GM21576 (cell line): ENCODE measurements at regions not wholly inside any gene's neighbourhood (a gene's known extent, or its start where the extent isn't known, plus 50 kb on each side); places are given as distances from the start of the nearest gene placed in this dataset.

Source experiments
- ATAC-seq: cut with Tn5 transposase; IDR thresholded peaks from one replicate; pipeline ENCODE4 v1.9.1; 2021; ENCODE audit warnings: mild to moderate bottlenecking, moderate library complexity; ENCODE audit not compliant: unreplicated experiment

DNA sequence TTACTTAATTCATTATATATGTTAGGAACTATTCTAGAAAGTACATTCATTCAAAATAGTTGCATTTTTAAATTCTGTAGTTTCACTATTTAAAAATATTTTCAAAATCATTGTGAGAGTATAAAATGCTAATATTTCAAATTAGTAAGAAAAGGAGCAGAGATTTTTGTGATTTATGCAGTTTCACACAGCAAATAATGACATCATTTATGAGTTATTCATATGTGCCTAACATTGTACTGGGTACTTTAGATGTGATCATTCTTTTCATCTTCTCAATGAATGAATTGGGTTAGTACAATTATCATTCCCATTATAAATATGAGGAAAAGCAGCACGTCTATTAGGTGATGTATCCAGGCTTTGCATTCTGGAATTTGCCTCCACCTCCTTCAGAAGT is 1451.0 kb upstream of the IGFBP7 start:
- ATAC-seq = no peak

DNA sequence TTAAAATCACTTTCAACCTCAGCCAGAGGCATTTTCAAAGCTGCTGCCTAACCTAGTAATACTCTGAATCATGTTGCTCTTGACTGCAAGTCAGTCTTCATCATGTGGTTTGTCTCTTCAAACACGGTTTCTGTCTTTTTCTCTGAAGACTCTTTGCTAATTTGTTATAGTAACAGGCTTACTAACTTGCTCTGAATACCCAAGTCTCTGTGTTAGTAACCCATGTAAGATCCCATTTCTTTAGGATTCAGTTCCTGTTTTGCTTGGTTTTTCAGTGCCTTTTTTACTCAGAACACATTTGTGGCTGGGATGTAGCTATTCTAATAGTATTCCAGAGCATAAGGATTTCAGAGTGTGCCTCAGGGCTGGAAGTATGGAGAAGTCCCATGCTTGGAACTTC is 1450.6 kb upstream of the IGFBP7 start:
- ATAC-seq = no peak

DNA sequence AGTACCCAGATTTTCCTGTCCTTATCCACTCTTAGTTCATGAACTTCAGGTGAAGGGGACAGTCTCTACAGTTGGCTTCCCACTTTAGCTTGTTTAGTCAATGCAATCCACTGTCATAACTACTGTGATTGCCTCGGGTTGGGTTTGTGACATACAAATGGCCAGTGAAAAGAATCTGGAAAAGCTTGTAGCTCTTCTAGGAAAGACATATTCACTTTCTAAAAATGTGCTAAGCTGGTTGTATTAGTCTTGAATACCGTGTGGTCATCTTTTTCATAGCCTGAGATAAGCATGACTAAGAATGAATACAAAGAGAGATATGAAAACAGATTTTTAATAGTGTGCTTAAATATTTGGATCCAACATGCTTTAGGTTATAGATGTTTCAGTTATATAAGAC is 1443.5 kb upstream of the IGFBP7 start:
- no peak for ATAC-seq

DNA sequence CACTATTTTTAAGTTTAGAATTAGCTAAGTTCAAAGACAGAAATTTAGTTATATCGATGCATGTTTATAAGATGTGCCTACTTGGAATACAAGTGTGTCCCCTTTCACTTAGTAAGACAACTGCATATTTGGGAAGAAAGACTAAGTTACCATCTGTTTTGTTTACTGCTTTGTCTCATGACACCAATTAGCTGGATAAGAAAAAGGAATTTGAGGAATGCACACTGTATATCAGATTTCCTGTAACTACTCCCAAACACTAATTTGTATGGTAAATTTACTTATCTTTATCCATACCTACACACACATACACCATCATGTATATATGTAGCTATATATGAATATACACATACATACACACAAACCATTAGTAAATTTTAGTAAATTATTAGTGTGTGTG is 1442.8 kb upstream of the IGFBP7 start:
- no peak for ATAC-seq

DNA sequence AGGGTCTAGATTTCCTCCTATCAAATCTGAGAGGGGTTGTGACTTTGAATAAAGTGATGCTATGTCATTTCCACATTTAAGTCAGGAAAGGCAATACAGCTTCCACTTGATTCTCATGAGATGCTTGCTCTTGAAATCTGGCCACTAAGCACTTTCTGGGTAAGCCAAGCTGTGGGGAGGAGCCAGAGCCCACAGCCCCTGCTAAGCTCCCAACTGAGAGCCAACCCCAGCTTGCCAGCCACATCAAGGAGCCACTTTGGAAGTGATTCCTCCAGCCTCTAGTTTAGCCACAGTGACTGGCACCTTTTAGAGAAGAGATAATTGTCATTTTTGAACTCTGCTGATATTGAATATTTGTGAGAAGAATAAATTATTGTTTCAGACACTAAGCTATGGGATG is 1441.5 kb upstream of the IGFBP7 start:
- no peak for ATAC-seq

DNA sequence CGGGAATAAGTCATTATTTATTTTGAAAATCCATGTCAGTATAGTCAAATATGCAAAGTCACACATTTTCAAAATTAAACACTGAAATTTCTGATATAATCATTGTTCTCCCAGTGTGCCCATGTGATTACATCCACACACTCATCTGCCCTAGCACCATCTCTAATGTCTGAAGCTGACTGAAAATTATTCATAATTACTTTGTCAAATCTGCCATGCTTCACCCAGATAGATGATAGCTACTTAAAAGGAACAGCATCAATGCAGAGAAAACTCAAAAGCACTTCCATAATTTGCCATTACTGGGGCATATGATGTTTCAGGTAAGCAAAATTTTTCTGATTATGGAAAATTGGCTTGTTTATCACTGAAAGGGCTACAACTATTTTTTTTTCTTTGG is 1433.3 kb upstream of the IGFBP7 start:
- no peak for ATAC-seq

DNA sequence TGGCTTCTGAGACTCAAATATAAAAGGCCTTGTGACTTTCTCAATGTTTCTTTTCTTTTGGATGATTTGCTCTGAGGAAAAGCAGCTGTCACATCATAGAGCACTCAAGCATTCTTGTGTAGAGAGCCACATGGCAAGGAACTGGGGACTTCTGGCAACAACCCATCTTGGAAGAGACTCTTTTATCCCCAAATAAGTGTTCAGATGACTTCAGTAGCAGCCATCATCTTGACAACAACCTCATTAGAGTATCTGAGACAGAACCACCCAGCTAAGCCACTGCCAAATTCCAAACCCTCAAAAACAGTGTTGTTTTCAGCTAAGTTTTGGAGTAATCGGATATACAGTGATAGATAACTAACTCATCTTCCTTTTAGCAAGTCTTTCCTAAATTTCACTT is 1431.7 kb upstream of the IGFBP7 start:
- ATAC-seq = no peak

DNA sequence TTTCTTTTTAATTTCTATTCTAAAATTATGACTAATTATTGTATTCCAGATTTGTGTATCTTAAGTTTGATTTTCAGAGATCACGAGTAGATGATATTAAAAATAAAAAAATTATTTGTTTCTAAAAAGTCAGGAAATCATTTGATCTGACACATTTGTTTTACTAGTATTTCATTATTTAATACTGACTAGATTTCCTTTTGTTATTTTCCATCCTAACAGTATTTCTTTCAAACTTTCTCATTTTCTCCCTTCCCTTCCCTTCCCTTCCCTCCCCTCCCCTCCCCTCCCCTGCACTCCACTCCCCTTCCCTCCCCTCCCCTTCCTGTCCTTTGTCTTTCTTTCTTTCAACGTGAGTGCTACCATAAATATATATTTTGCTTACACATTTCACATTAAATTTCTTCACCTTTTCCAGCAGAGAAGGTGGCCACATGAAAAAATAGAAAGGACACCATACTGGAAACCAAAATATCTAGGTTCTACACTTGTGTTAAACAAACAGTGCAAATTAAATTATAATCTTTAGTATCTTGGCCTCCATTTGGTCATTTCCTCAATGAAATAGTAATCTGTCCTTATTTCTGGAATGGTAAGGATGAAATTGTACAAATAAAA is 1412.7 kb upstream of the IGFBP7 start:
- no peak for ATAC-seq

DNA sequence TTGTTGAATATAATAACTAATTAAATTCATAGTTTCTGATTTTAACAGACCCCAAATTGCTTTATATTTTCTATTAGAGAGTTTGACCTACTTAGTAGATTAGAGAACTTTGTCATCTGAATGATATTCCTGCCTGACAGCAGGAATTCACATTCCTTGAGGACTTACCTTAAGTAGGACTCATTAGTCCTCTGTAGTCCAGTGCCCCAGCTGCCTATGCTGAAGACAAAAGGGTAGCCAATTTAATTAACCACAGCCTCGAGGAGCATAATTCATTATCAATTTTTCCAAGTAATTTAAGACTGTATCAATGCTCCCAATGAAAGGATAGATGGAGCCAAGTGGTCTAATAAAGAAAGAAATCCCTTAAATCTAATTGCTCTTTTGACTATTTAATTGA is 1405.0 kb upstream of the IGFBP7 start:
- no peak for ATAC-seq

DNA sequence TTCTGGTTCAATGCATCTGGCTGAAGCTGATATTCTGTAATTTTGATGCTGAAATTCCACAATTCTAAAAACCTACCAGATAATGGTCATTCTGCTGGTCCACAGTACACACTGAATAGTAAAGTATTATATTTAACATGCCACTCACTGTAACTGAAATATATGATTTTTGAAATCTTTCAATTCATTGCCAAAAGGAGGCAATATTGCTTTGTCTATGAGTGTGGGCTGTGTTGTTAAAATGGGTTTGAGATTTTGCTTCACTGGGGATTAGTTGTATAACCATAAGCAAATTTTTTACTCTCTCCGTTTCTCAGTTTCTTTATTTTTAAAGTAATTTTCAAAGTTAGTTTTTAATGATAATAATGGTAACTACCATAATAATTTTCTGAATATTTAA is 1404.1 kb upstream of the IGFBP7 start:
- ATAC-seq = no peak

DNA sequence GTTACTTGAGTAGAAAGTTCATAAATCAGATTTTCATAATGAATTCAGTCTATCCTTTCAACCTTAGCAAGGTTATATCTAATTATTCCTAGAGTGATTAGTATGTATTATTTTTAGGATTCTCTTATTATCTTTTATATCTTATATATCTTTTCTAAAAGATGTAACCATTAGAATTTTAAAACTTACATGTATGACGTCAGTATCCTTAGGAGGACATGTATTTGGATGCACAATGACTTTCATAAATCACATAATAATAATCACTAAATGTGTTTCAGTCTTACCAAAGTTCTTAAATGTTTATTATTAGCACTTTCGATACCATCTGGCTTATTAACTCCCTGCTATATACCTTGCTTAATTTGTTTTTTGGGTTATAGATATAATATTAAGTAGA is 1400.5 kb upstream of the IGFBP7 start:
- no peak for ATAC-seq

DNA sequence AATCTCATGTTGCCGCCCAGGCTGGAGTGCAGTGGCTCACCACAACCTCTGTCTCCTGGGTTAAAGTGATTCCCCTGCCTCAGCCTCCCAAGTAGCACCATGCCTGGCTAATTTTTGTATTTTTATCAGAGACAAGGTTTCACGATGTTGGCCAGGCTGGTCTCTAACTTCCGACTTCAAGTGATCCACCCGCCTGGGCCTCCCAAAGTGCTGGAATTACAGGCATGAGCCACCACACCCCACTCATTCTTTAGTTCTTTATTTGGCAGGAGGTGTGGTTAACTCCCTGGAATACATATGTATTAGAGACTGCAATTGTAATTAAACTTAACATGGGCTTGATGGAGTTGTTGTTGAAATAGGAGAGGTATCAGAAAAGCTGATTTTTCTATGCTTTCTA is 1396.9 kb upstream of the IGFBP7 start:
- ATAC-seq = no peak

DNA sequence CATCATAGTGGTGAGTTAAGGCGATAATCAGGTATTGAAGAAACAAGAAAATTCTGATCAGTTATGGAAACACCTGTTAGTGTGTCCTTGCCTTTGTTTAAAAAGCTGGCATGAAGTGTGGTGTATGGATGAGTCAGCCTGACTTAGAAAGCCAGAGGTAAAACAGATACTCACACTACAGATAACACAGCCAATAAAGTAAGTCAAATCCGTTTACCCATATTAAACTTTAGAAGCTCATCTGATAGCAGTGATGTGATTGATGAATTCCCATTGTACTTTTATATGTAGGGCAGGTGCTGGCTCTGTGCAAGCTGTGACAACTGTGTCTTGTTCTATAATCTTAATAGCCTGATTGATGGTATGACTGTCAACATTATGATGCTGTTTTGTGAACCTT is 1392.7 kb upstream of the IGFBP7 start:
- ATAC-seq = no peak

DNA sequence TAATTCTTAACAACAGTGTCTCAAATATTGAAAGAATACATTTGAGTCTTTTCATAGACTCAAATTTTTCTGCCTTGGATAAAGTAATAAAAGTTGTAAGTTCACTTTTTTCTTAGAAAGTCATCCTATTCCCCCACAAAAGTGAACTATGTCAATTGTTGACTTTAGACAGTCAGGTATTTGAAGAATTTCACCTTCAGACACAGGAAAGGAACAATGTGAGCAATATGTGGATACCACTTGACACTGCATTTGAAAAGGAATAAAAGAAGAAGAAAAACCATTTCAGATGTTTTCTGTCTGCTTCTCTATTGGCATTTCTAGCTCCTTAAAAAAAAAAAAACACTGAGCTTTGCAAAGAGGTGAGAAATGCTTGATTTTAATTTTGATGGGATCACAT is 1389.0 kb upstream of the IGFBP7 start:
- ATAC-seq = no peak

DNA sequence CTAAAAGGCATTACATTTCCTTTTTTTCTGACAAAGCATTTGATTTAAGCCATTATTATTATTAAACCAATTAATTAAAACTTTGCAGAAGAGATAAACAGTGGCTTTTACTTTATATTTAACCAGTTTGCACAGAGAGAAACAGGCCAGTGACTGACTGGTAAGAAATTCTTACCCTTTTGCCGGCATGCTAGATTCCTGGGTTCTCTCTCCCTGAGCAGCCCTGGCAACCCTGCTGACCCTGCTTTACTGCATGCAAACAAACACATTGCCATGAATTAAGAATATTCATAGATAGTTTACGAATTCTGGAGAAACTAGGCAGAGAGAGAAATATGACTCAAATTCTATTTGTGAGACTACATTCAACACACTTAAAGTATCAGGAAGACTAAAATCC is 1381.4 kb upstream of the IGFBP7 start:
- ATAC-seq = no peak

DNA sequence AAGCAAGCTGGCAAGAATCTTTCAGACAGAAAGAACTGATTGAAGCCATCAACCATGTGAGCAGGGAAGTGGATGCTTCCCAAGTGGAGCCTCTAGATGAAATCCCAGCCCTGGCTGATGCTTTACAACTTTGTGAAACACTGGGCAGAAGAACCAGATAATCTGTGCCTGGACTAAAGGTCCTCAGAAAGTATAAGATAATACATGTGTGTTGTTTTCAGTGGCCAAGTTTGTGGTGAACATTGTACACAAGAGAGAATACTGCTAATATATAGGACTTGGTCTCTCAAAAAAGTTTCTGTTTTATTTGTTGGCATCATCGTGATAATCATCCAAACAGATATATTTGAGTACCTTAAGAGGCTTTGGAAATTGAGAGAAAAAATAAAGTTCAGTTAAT is 1367.8 kb upstream of the IGFBP7 start:
- ATAC-seq = no peak

DNA sequence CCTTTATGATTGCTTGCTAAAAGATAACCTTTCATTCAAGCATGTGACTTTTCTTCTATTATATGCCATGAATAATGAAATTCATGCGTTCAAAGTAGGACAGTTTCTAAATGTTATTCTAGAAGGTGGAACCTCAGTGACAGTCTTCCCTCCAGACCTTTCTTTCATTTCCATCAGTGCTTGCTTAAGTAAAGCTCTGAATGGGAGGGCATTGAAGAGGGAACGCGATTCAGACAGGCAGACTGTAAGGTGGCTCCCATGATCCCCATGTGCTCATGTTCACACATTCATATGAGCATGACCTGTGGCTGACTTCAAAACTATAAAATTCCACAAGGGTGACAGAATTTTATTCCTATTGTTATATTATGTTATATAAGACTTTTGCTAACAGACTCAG is 1367.3 kb upstream of the IGFBP7 start:
- no peak for ATAC-seq

DNA sequence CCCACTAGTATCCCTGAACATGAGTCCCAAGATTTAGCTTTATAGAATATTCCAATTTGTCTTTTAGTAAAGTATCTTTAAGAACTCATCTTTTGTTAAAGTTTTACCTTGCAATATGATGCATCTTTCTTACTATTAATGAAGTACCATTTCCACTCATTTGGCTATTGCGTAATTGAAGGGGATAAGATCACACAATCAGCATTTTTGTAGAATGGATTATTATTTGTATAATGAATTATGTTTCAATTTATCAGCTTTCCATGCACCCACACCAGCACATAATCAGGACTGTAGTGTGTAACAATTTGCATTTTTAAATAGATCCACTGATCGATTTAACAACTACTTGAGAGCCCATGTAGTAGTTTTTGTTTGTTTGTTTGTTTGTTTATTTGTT is 1364.9 kb upstream of the IGFBP7 start:
- ATAC-seq = no peak

DNA sequence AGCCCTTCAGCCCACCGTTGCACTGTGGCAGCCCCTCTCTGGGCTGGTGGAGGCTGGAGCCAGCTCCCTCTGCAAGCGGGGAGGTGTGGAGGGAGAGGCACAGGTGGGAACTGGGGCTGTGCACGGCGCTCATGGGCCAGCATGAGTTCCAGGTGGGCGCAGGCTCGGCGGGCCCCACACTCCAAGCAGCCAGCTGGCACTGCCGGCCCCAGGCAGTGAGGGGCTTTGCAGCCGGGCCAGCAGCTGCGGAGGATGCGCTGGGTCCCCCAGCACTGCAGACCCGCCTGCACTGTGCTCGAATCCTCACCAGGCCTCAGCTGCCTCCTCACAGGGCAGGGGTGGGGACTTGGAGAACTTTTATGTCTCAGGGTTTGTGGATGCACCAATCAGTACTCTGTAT is 1354.8 kb upstream of the IGFBP7 start:
- ATAC-seq = no peak

DNA sequence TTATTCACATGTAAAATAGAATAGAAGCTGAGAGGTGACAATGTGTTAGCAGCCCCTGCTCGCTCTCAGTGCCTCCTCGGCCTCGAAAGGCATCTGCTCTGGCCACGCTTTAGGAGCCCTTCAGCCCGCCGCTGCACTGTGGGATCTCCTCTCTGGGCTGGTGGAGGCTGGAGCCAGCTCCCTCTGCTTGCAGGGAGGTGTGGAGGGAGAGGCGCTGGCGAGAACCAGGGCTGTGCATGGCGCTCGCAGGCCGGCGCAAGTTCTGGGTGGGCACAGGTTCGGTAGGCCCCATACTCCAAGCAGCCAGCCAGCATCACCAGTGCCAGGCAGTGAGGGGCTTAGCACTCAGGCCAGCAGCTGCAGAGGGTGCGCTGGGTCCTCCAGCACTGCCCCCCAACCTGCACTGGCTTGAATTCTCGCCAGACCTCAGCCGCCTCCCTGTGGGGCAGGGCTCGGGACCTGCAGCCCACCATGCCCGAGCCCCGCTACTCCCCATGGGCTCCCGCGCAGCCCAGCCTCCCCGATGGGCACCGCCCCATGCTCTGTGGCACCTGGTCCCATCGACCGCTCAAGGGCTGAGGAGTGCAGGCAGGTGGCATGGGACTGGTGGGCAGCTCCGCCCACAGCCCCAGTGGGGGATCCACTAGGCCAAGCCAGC is 1346.7 kb upstream of the IGFBP7 start:
- no peak for ATAC-seq

DNA sequence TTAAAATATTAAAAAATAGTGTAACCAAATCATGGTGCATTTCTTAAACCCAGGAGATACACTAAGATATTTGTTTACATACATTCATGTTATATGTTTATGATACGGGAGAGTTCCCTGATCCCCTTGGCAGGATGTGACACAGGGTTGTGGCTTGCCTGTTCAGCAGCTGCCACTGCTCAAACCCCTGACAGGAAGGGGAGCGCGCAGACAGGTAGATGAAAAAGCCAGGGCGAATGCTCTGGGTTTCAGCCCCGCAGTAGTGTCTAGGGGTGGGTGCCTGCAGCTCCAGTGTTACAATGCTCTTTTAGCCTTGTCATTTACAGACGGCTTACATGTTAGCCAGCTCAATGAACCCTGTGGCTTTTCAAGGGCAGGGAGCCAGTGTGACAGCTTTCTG is 1343.8 kb upstream of the IGFBP7 start:
- no peak for ATAC-seq

DNA sequence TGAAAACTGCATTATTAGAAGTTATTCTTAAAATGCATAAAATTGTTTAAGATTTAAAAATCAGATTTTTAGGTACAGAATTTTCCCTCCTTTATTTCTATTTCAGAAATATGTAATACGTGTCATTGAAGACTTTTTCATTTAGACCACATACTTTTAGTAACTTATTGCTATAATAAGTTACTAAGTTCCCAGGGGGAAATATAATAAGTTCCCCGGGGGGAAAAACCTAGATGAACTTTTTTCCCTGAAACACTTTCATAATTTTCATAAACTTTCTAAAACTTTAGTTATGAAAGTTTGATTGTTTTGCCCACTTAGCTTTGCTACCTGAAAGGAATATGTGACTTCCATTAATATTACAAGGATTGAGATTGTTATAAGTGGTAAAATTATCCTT is 1341.5 kb upstream of the IGFBP7 start:
- no peak for ATAC-seq

DNA sequence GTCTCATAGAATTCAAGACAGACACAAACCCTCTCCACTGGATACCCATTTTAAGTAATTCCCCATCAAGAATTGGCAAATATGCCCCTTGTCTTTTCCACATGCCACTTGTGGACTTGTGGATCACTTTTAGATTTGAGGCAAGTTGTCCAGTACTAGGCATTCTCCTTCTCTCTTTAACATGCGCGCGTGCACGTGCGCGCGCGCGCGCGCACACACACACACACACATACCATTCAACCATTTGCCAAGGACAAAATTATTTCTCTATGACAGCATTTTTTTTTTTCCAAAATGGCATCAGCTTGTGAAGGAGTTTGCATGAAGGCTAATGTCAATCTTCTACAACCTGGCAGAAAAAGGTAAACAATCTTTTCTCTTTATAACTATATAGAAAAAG is 1325.7 kb upstream of the IGFBP7 start:
- no peak for ATAC-seq
